Heart left ventricle (tissue), 16 donors: ENCODE measurements at regions not wholly inside any gene's neighbourhood (a gene's known extent, or its start where the extent isn't known, plus 50 kb on each side); places are given as distances from the start of the nearest gene placed in this dataset.

ENCODE experiments used
- ATAC-seq, 4 donors: fragments of 200-7000 bp; cut with Tn5 transposase; one replicate each; pipeline ENCODE4 v1.9.1; 2020 to 2022; ENCODE audit warnings: moderate library complexity in 4 of 4, mild to moderate bottlenecking in 3 of 4, moderate number of reproducible peaks in 1 of 4
- DNase-seq, 5 donors: peaks; one replicate each; pipeline ENCODE4 v3.0.0-alpha.2; 2020
- H3K27ac ChIP-seq, 12 donors: fragments of 200-600 bp; sonication (generic) in 4 of 12; one replicate each; pipeline versions ENCODE4 v1.5.0 to v1.8.0; 2016 to 2022; ENCODE audit warnings: mild to moderate bottlenecking in 2 of 12
- H3K27me3 ChIP-seq, 9 donors: fragments of 200-600 bp; sonication (generic) in 2 of 9; one replicate each; pipeline versions ENCODE4 v1.5.1 to v1.8.0; 2016 to 2022; ENCODE audit warnings: mild to moderate bottlenecking in 3 of 9
- H3K36me3 ChIP-seq, 9 donors: fragments of 200-600 bp; sonication (generic) in 2 of 9; one replicate each; pipeline versions ENCODE4 v1.5.0 to v1.8.0; 2018 to 2022; ENCODE audit warnings: mild to moderate bottlenecking in 2 of 9
- H3K4me1 ChIP-seq, 12 donors: fragments of 200-600 bp; sonication (generic) in 4 of 12; one replicate each; pipeline versions ENCODE4 v1.5.0 to v1.8.0; 2016 to 2022; ENCODE audit warnings: mild to moderate bottlenecking in 3 of 12
- H3K4me3 ChIP-seq, 12 donors: fragments of 200-600 bp; sonication (generic) in 4 of 12; one replicate each; pipeline versions ENCODE4 v1.5.0 to v1.8.0; 2017 to 2022; ENCODE audit warnings: mild to moderate bottlenecking in 9 of 12, moderate library complexity in 4 of 12
- H3K9me3 ChIP-seq, 12 donors: fragments of 200-600 bp; sonication (generic) in 4 of 12; one replicate each; pipeline versions ENCODE4 v1.5.0 to v1.8.0; 2016 to 2022; ENCODE audit warnings: mild to moderate bottlenecking in 1 of 12
- POLR2A ChIP-seq, 2 donors: fragments of 450-650 bp; IDR thresholded peaks; one replicate each; pipeline ENCODE4 v1.6.1; 2017; ENCODE audit warnings: antibody characterized with exemption in 2 of 2, mild to moderate bottlenecking in 2 of 2, moderate library complexity in 2 of 2
- WGBS, 4 donors: extraction: QIAGEN DNeasy Blood & Tissue Kit in 2 of 4; methylation state at CpG; one replicate each; pipeline versions ENCODE4 v1.1.5 to v1.1.7; 2013 to 2018; 5-methylcytosine and 5-hydroxymethylcytosine counted together
- intact Hi-C, 10 donors: fragments of 100-400 bp; cut with DNase I; formaldehyde crosslinking; loops; one replicate each; pipeline versions ENCODE4 v1.11.1 to v1.14.2; 2022
- TF ChIP-seq, protein P1 (sequence below), 12 donors: fragments of 200-600 bp; sonication (generic) in 4 of 12; IDR thresholded peaks; one replicate each; pipeline versions ENCODE4 v1.5.0 to v1.8.0; 2018 to 2022; ENCODE audit warnings: antibody characterized with exemption in 12 of 12, mild to moderate bottlenecking in 5 of 12
- donor health status: ischemic (EF 13 %, LVEDD 7.1; RV severe dilation, severe dysfunction).
- donor health status: healthy with polysubstance abuse.
- donor health status: DM: no; HTN: yes; CAD: no.
- donor health status: DM: no; HTN: no; CAD: no.
- donor health status: ischemic (EF 25% LVEDD 6.9; RV normal size, moderate dysfunction).
- donor health status: ischemic (EF 25% LVEDD 5.7; RV mildly dilated, moderate dysfunction).
- donor health status: healthy.
- donor health status: DM: yes; HTN: yes; CAD: no.
- donor health status: ischemic (EF 35%, LVEDD 5.7; RV mildly dilated, moderate dysfunction).
- donor health status: nonischemic (EF 11% LVEDD 7.7; RV severe dilation, severe dysfunction).
- donor health status: DM: yes; HTN: yes; CAD: no.
- donor health status: PGD.
- donor health status: ischemic (EF 29% LVEDD 5.4; RV normal size, mild dysfunction).
- donor health status: nonischemic (EF 23%, LVEDD 6.1; RV moderate dilation, normal function).

- TF ChIP-seq, protein P1, sequence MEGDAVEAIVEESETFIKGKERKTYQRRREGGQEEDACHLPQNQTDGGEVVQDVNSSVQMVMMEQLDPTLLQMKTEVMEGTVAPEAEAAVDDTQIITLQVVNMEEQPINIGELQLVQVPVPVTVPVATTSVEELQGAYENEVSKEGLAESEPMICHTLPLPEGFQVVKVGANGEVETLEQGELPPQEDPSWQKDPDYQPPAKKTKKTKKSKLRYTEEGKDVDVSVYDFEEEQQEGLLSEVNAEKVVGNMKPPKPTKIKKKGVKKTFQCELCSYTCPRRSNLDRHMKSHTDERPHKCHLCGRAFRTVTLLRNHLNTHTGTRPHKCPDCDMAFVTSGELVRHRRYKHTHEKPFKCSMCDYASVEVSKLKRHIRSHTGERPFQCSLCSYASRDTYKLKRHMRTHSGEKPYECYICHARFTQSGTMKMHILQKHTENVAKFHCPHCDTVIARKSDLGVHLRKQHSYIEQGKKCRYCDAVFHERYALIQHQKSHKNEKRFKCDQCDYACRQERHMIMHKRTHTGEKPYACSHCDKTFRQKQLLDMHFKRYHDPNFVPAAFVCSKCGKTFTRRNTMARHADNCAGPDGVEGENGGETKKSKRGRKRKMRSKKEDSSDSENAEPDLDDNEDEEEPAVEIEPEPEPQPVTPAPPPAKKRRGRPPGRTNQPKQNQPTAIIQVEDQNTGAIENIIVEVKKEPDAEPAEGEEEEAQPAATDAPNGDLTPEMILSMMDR (IDR thresholded peaks at IDR 0.05): no peak
- TF ChIP-seq POLR2A (IDR thresholded peaks at IDR 0.05): no peak
- WGBS, 4 donors: 79 to 84% (median 81%) methylated on average over 3 of the region's 3 CpGs
- H3K4me1 ChIP-seq: no peaks in the 10 kb centered on the region
- intact Hi-C loops: no loop called here
- ATAC-seq: no peak
- no peaks in the 10 kb centered on the region for H3K36me3 ChIP-seq
- H3K27me3 ChIP-seq: no peaks in the 10 kb centered on the region
- no peak overlapping the region for H3K4me3 ChIP-seq
- no peaks in the 10 kb centered on the region for H3K9me3 ChIP-seq
- H3K27ac ChIP-seq: no peak overlapping the region
- no peak for DNase-seq
These were observed 807.2 kb downstream of the SLC16A7 start for GRCh38 chr12:60402996-60403395.

DNA sequence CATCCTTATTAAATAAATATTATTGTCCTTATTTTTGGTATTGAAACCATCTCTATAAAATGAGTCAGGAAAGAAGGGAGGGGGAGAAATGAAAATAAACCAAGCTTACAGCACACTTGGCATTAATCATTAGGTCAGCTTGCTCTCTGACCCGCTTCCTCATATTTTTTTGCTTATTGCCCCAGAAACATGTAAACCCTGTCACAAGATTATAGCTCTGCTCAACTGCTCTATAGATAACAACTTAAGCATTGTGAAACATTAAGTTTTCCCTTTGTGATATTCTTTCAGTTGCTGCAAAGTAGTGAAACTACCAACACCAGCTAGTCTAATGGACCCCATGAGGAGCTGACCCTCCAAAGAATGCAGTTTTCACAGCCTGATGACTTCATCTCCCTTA, 819.5 kb downstream of the SLC16A7 start:
- no peak overlapping the region for H3K27ac ChIP-seq
- H3K4me3 ChIP-seq: no peak overlapping the region
- intact Hi-C loops: no loop called here
- whole genome bisulfite sequencing, 4 donors: 85 to 92% (median 89%) methylated on average over 1 of the region's 1 CpG
- ATAC-seq (no peak), DNase-seq (no peak)
- H3K36me3 ChIP-seq: no peaks in the 10 kb centered on the region
- no peaks in the 10 kb centered on the region for H3K4me1 ChIP-seq
- TF ChIP-seq, protein P1 (IDR thresholded peaks at IDR 0.05): no peak
- TF ChIP-seq POLR2A (IDR thresholded peaks at IDR 0.05): no peak
- H3K9me3 ChIP-seq: peaks cover 0 to 22% (median 12%) of the 10 kb centered on the region in 12 donors
- no peaks in the 10 kb centered on the region for H3K27me3 ChIP-seq

DNA sequence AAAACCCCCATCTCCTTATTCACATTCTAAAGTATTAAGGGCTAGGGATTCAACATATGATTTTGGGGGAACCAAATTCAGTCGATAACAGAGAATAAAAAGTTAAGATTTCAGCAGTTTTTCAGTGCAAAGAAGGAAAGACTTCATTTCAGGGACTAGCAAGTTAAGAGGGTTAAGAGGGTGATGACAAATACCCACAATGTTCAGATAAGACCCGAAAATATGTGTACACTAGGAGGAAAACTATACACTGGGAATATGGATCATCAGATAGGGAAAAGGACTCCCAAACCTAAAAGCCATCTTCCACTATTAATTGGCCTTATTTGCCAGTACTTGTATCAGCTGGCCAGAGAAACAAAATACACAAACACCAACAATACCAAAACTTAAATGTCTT, 824.2 kb downstream of the SLC16A7 start:
- WGBS, 4 donors: 34 to 55% (median 51%) methylated on average over 2 of the region's 2 CpGs
- Histone ChIP-seq H3K27ac (no peak overlapping the region), H3K27me3 (no peaks in the 10 kb centered on the region), H3K4me3 (no peak overlapping the region), H3K4me1 (no peaks in the 10 kb centered on the region), H3K9me3 (peaks cover 0 to 35% (median 13%) of the 10 kb centered on the region in 12 donors), H3K36me3 (no peaks in the 10 kb centered on the region)
- intact Hi-C loops: no loop called here
- TF ChIP-seq, protein P1 (IDR thresholded peaks at IDR 0.05): no peak
- DNase-seq: no peak
- no peak for ATAC-seq

GRCh38 chr12:60421741-60422140, 825.9 kb downstream of the SLC16A7 start:
- Histone ChIP-seq H3K27ac (no peak overlapping the region), H3K4me3 (no peak overlapping the region), H3K9me3 (peaks cover 0 to 23% (median 0%) of the 10 kb centered on the region in 12 donors), H3K36me3 (no peaks in the 10 kb centered on the region), H3K27me3 (no peaks in the 10 kb centered on the region), H3K4me1 (no peaks in the 10 kb centered on the region)
- intact Hi-C loops: no loop called here
- 90 to 98% (median 96%) methylated on average over 1 of the region's 1 CpG for WGBS, 4 donors
- DNase-seq: no peak
- ATAC-seq: no peak
- TF ChIP-seq, protein P1 (IDR thresholded peaks at IDR 0.05): no peak
- TF ChIP-seq POLR2A (IDR thresholded peaks at IDR 0.05): no peak
